DMS114 treated with DMSO at 0.1 percent for 48 hours (cell line): ENCODE measurements at regions not wholly inside any gene's neighbourhood (a gene's known extent, or its start where the extent isn't known, plus 50 kb on each side); places are given as distances from the start of the nearest gene placed in this dataset.
"Not testable (repeated sequence)": the region's sequence is repeated elsewhere in the genome, so short reads cannot be mapped to it uniquely, and the experiment has no call there.

Source experiments
- DNase-seq: peaks from one replicate; lab custom pipeline; 2025; ENCODE audit not compliant: unreplicated experiment; lab: John Stamatoyannopoulos, UW

DNA sequence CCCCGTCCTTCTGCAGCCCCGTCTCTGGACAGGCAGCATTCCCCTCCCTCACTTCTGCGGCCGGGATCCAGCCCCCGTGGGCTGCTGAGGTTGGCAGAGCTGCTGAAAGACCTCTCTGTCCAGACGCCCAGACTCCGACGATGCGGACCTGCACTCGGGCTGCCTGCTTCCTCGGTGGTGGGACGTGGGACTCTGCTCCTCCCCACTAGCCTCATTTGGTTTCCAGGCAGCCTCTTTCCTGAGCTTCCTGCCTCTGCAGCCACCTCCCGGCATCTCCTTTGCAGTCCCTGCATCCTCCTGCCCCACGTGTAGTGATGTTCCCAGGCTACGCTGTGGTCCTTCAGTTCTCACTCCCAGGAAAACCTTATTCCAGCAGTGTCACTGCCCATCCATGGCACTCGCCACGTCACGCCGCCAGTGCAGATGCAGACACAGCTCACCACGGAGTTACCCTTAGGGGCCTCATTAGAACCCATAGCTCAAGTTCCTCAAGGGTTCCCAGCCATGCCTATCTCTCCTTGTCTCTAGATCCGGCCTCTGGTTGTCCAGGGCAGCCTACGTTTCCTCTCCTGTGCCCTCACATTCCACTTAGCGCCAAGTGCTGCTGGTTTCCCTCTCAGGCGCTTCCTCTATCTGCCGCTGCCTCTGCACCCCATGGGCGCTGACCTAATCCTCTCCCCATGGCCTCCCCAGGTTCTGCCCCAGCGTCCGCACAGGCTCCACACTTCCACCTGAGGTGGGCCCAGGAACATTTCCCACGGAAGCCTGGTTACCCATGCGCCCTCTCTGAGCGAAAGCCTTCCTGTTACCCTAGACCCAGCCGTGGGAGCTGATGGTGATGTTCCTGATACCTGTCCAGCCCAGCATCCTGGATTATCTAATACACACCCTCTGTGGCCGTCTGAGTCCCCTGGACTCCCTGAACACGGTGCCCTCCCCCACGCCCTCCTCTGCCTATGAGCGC is 318.3 kb upstream of the MYT1L start:
- no peak for DNase-seq

DNA sequence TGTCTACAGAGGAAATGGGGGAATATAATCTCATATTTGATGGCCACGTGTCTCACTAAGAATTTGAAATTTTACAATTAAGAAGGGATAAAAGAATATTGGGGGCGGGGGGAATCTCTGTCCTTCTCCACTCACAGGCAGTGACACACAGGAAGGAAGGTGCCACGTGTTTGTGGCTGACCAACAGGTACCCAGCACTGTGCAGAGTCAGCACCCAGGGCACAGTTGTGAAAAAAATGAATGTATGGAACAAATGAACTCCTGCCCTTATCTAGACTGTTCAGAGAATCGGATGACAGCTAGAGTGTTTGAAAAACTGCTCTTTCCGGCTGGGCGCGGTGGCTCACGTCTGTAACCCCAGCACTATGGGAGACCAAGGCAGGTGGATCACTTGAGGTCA is 317.0 kb upstream of the MYT1L start:
- DNase-seq = no peak

DNA sequence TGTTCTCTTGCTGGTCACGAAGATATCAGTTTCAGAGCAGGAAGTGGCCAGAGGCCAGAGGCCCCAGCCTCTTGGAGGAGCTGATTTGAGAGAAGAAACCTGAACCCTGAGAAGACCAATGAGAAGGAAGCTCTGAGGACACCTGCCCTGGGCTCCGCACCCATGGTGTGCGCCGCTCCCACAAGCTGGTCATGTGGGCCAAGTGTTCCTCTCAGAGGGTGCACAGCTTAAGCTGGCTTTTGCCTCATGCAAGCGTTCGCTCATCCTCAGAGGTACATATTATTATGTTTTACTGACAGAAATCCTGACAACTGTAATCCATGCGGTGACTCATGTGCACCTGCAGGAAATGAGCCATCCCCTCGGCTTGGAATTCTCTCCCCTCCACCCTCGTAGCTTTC is 316.1 kb upstream of the MYT1L start:
- no peak for DNase-seq

DNA sequence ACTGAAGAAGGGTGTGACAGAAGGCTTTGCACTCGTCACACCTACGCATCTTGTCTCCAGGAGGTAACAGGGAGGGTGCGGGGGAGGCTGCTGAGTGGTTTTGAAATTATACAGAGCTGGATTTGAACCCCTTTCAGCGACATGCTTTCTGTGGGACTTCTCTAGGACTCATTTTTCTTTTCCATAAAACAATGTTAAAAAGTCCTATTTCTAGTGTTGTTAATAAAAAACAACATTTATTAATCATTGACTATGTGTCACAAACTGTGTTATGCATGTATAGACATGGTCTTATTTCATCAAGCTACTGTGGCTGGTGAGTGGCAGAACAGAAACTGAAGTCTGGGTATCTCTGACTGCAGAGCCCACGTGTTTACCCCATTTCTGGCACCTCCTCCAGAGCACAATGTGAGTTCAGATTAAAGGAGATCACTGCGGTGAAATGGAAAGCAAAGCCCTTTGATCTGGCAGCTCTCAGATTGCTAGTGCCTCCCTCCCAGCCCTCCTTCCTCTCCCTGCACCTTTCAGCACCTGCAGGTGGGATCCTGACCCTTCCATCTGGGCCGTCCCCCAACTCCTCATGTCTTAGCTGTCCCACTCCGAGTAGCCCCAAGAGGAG is 315.5 kb upstream of the MYT1L start:
- DNase-seq = no peak

GRCh38 chr2:2645162-2645855 is 314.2 kb upstream of the MYT1L start:
- no peak for DNase-seq

GRCh38 chr2:2644751-2645150 is 313.7 kb upstream of the MYT1L start:
- DNase-seq = not testable (repeated sequence)

DNA sequence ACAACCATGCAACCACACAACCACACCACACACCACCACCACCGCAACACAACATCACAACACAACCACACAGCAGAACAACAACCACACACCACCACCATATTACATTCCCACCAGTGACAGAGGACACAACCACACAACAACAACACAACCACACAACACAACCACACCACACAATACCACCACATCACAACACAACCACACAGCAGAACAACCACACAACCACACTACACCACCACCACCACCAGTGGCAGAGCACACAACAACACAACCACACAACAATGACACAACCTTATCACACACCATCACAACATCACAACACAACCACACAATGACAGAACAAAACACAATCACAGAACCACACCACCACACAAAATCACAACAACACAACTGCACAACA is 313.0 kb upstream of the MYT1L start:
- DNase-seq = no peak

- DNase-seq = no peak
Observed at GRCh38 chr2:2642906-2643890, 312.1 kb upstream of the MYT1L start.

DNA sequence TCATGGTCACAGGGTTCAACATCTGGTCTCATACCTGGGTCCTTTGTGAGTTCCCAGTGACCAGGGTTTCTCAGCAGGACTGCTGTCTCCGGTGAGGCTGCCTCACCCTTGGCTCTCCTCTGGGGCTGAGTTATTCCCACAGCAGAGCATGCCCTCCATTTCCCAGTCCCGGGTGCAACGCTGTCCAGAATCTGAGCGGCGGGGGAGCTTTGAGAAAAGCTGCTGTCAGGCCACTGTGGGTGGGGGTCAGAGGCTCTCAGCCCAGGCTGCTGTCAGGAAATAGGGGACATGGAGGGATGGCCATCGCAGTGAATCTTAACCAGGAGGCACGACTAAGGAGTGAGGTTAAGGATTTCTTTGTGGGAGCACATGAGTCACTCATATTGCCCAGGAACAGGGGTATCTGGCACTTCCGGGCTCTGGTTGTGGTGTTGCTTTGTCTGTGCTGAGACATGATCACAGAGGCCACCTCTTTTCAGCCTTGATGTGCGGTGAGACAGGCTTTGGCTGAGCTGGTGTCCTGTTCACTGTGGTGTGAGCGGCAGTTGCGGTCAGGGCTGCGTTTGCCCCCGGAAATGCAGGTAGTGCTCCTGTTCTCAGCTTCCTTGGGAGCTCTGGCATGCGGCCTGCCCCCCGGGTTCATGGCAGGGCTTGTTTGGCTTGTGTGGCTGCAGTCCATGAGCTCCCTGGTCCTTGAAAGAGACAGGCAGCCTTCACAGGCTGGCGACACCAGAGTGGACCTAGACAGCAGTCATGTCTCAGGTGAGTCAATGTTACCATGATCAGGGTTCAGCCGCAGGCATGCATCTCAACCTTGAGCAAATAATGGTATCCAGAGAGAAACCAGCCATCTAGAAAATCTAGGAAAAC is 310.7 kb upstream of the MYT1L start:
- DNase-seq = no peak

- DNase-seq = no peak
Observed at GRCh38 chr2:2640818-2641217, 309.7 kb upstream of the MYT1L start.

- DNase-seq = no peak
Observed at GRCh38 chr2:2640371-2640770, 309.3 kb upstream of the MYT1L start.

- no peak for DNase-seq
Observed at GRCh38 chr2:2639251-2640139, 308.4 kb upstream of the MYT1L start.

GRCh38 chr2:2638547-2639220 is 307.6 kb upstream of the MYT1L start:
- no peak for DNase-seq

DNA sequence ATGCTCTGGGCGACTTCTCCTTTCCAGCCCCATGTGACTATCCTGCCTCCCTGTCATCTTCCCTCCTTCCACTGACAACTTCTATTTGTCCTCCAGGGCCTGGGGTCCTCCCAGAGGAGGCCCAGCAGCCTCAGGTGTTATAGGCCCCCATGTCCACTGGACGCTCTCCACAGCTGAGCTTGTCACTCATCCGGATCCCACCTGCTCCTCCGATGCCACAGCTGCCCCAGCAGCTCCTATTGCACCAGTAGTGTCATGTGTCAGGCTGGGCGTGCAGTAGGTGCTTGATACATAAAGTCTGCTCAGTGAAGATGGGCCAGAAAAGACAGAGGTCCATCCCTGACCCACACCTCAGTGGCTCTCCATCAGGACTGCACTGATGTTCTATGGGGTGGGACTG is 305.7 kb upstream of the MYT1L start:
- no peak for DNase-seq

GRCh38 chr2:2635025-2635528 is 304.0 kb upstream of the MYT1L start:
- DNase-seq = no peak

- DNase-seq = no peak
Observed at GRCh38 chr2:2633017-2633416, 301.9 kb upstream of the MYT1L start.

- DNase-seq = no peak
Observed at GRCh38 chr2:2623939-2624338, 292.9 kb upstream of the MYT1L start.

DNA sequence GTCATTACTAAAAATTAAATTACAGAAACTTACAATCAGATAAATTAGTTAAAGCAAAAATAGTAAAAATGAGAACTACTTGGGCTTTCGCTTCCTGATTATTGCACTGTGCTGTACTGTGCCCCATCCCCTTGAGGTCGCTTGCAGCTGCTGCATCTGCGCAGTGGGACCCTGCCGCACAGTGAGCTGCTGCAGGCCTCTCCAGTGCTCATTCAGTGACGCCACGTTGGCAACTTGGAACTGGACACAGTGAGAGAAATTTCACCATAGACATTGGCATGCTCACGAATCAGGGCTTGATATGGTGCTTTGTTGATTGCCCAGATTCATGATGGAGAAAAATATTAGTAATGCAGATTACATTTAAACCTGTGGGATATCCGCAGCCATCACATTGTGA is 290.8 kb upstream of the MYT1L start:
- DNase-seq = no peak
